ENCODE measurements at regions not wholly inside any gene's neighbourhood (a gene's known extent, or its start where the extent isn't known, plus 50 kb on each side); places are given as distances from the start of the nearest gene placed in this dataset.

- TF ChIP-seq CTCF (conservative IDR thresholded peaks at IDR 0.05): no peak
- TF ChIP-seq EZH2 (IDR thresholded peaks at IDR 0.05; ENCODE audit: low read depth): no peak
Observed at GRCh38 chr9:109682227-109682626, 97.8 kb upstream of the PALM2AKAP2 start.
